ENCODE measurements at regions not wholly inside any gene's neighbourhood (a gene's known extent, or its start where the extent isn't known, plus 50 kb on each side); places are given as distances from the start of the nearest gene placed in this dataset.

- Histone ChIP-seq H3K27ac (ENCODE audit: low read depth in 1 of 2, low read length in 2 of 2) (no peak overlapping the region), H3K4me1 (ENCODE audit: control insufficient read depth in 4 of 4, insufficient read depth in 4 of 4, low read length in 3 of 4) (no peaks in the 10 kb centered on the region), H3K36me3 (ENCODE audit: control insufficient read depth in 4 of 4, insufficient read depth in 3 of 4, low read depth in 1 of 4, low read length in 3 of 4) (no peaks in the 10 kb centered on the region), H3K27me3 (ENCODE audit: control insufficient read depth in 4 of 4, insufficient read depth in 4 of 4, low read length in 3 of 4) (peaks cover 0 to 2% (median 0%) of the 10 kb centered on the region in 4 donors), H3K9me3 (ENCODE audit: control insufficient read depth in 4 of 4, low read length in 3 of 4) (peaks cover 0 to 2% (median 0%) of the 10 kb centered on the region in 4 donors), H3K9ac (ENCODE audit: low read depth in 1 of 2, low read length in 2 of 2) (no peak overlapping the region), H3K4me3 (ENCODE audit: low read depth in 1 of 3, low read length in 3 of 3) (no peak overlapping the region)
- 75% methylated on average over 4 of the region's 4 CpGs for WGBS
- TF ChIP-seq, protein P1, sequence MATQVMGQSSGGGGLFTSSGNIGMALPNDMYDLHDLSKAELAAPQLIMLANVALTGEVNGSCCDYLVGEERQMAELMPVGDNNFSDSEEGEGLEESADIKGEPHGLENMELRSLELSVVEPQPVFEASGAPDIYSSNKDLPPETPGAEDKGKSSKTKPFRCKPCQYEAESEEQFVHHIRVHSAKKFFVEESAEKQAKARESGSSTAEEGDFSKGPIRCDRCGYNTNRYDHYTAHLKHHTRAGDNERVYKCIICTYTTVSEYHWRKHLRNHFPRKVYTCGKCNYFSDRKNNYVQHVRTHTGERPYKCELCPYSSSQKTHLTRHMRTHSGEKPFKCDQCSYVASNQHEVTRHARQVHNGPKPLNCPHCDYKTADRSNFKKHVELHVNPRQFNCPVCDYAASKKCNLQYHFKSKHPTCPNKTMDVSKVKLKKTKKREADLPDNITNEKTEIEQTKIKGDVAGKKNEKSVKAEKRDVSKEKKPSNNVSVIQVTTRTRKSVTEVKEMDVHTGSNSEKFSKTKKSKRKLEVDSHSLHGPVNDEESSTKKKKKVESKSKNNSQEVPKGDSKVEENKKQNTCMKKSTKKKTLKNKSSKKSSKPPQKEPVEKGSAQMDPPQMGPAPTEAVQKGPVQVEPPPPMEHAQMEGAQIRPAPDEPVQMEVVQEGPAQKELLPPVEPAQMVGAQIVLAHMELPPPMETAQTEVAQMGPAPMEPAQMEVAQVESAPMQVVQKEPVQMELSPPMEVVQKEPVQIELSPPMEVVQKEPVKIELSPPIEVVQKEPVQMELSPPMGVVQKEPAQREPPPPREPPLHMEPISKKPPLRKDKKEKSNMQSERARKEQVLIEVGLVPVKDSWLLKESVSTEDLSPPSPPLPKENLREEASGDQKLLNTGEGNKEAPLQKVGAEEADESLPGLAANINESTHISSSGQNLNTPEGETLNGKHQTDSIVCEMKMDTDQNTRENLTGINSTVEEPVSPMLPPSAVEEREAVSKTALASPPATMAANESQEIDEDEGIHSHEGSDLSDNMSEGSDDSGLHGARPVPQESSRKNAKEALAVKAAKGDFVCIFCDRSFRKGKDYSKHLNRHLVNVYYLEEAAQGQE (IDR thresholded peaks at IDR 0.05) = no peak
- no peak for TF ChIP-seq FOXA2 (IDR thresholded peaks at IDR 0.05)
- DNase-seq (ENCODE audit: low spot score) = no peak
These were observed 577.0 kb downstream of the TYW1 start for GRCh38 chr7:67573639-67574038.

DNA sequence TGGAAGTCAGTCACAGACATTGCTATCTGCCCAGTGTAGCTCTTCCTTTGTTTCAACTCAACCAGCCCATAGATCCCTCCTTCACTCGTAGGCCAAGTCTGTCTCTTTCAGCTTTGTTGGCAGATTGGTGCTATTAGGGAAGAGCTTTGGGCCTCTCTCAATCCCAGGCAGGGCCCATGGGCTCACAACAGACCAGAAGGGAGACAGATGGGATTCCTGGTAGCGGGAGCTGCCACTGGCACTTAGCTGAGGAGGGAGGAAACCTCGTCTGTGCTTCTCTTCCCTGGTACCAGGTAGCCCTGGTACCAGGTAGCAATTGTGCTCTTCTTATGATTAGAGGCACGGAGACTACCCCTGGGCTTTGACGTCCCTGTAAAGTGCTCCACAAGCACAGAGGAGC is 592.0 kb downstream of the TYW1 start:
- Histone ChIP-seq H3K9ac (ENCODE audit: low read depth in 1 of 2, low read length in 2 of 2) (no peak overlapping the region), H3K4me3 (ENCODE audit: low read depth in 1 of 3, low read length in 3 of 3) (peak overlapping the region in 1 of 3 donors; percentile 29), H3K9me3 (ENCODE audit: control insufficient read depth in 4 of 4, low read length in 3 of 4) (peaks cover 2 to 38% (median 25%) of the 10 kb centered on the region in 4 donors), H3K36me3 (ENCODE audit: control insufficient read depth in 4 of 4, insufficient read depth in 3 of 4, low read depth in 1 of 4, low read length in 3 of 4) (no peaks in the 10 kb centered on the region), H3K4me1 (ENCODE audit: control insufficient read depth in 4 of 4, insufficient read depth in 4 of 4, low read length in 3 of 4) (no peaks in the 10 kb centered on the region), H3K27me3 (ENCODE audit: control insufficient read depth in 4 of 4, insufficient read depth in 4 of 4, low read length in 3 of 4) (no peaks in the 10 kb centered on the region), H3K27ac (ENCODE audit: low read depth in 1 of 2, low read length in 2 of 2) (no peak overlapping the region)
- WGBS = 73% methylated on average over 5 of the region's 5 CpGs
- TF ChIP-seq HNF4G (IDR thresholded peaks at IDR 0.05) (no peak), FOXA1 (IDR thresholded peaks at IDR 0.05) (no peak), JUND (IDR thresholded peaks at IDR 0.05) (no peak), SP1 (IDR thresholded peaks at IDR 0.05) (no peak), FOXA2 (IDR thresholded peaks at IDR 0.05) (no peak), NR2F2 (IDR thresholded peaks at IDR 0.05) (no peak), ZBTB33 (IDR thresholded peaks at IDR 0.05) (no peak), TAF1 (conservative IDR thresholded peaks at IDR 0.05) (no peak)
- TF ChIP-seq, protein P1 (IDR thresholded peaks at IDR 0.05) = no peak
- no peak for DNase-seq (ENCODE audit: low spot score)
